ENCODE measurements at regions not wholly inside any gene's neighbourhood (a gene's known extent, or its start where the extent isn't known, plus 50 kb on each side); places are given as distances from the start of the nearest gene placed in this dataset.

- no peak for DNase-seq
These were observed 431.4 kb downstream of the FGF9 start for GRCh38 chr13:22102271-22102670.

DNA sequence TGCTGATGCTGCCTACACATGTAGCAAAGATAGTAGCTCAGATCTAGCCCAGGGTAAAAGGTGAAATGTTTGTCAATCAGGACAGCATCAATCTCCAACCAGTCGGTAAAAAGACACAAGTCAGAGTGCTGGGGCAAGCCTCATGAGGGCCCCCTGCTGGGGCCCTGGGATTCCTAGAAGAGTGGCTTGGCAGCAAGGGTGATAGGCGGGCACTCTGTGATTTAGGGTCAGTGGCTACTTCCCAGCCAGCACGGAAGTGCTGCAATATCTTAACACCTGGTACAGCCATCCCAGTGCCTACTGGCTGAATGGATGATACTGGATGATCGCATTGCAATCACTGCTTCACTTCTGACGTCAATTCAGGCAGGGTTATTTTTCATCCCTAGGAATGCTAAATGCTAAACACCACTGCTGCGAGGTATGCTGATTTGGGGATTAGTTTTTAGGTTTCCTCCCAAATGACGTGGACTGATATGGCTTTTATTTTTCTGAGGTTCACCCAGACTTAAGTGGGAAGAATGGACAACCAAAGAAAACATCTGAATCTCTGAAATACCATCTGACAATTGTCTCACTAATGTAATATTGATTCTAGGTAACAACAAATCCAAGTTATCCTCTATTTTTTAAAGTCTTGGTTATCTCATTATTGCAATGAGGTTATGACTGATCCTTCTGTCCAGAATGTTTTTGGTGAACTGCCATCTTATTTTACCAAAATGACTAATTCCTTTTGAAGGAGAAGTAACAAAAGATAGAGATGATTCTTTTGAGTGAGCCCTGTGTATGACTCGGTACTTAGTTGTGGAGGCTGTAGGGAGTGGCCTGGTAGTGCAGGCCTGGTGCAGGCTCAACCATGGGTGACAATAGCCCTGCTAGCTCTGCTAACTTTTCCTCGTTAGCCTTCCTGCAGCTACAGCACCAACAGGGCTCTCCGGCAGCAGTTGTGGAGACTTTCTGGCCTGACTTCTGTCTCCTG lies 432.5 kb downstream of the FGF9 start:
- DNase-seq: no peak

DNA sequence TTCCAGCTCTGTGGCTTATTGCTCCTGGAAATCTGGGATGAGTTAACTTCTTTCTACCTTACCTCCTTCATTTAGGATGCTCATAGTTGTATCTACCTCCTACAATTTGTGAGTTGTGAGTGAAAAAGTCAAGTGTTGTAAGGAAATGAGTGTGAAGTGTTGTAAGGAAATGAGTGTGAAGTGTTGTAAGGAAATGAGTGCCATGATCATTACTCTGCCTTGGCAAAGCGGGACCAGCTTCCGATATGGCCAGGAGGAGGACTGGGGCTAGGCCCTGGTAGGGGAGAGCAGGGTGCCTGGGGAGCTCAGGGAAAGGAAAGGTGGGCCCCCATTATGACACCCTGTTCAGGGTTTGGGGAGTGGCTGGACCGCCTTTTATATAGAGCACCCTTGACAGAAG lies 435.2 kb downstream of the FGF9 start:
- no peak for DNase-seq

DNA sequence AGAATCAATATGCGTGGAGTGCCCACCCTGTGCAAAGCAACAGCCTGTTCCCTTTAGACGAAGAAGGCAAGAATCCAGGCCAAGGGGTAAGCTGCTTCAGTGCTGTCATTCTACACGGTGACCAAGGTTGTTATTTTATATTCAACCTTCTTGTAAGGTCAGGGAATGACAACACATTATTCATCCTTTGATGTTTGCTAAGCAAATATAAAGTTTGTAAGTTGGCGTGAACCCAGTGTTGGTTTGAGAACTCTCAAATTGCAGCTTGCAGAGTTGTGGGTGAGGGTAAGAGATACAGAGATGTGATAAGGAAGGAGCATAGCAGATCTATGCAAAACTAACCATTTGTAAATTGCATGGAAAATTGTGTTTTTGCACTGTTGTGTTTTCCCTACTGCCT lies 436.7 kb downstream of the FGF9 start:
- no peak for DNase-seq

DNA sequence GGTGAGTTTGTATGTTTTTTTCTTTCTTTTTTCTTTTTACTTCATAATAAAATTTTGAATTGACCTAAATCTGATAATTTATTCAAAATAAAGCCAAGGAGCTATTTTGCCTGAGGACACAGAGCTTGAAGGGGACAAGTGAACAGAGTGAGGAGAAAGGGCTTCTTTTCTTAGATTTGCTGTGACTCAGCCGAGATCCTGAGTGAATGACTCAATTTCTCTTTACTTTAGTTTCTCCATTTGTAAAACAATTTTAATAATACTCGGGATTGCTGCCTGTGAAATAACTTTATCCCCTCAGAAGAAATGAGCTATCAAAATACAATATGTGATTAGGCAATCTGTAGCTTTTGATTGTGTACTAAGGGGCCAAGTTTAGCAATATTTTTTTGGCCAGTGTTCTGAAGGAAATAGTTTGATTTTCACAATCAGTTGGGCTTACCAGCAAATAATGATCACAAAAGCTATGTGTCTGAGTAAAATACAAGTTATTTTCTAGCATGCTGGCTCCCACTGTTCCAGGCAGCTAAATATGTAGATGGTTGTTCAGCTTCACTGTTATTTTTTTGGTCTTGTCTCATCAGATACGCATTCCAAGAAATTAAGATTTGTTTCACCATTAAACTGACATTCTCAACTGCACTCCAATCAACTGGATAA lies 437.5 kb downstream of the FGF9 start:
- DNase-seq: no peak

DNA sequence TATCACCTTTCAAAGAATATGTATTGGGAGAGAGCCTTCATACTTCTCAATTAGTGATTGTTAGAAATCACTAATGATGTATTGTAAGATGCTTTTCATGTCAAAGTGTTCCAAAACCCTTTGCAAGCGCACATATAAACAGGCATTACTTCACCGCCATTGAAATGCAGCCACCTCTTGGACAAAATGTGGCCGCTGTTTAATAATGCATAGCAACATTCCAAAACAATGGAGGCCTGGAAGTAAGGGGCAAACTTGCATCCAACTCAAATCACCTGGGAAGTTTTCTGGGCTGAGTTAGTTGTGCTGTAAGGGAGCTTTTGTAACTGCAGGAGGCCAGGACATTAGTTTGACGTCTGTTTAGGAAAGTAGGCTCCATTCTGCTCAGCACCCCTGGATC lies 438.1 kb downstream of the FGF9 start:
- no peak for DNase-seq

DNA sequence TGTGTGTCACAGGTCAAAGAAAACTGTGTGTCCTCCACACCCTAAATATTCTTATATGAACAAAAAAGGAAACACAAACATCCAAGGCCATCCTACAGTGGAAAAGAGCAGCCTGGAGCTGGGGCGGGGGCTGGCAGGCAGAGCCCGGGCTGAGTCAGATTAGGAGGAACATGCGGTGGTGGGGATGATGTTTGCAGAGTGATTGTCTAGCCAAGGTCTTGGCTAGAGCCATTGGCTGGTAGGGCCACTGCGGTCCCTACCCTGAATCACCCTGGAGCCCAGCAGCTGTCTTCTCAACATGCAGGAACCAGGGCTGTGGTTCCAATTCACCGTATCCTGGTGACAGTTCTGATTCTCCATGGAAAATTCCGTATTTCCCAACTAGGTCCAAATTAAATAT lies 439.5 kb downstream of the FGF9 start:
- no peak for DNase-seq

DNA sequence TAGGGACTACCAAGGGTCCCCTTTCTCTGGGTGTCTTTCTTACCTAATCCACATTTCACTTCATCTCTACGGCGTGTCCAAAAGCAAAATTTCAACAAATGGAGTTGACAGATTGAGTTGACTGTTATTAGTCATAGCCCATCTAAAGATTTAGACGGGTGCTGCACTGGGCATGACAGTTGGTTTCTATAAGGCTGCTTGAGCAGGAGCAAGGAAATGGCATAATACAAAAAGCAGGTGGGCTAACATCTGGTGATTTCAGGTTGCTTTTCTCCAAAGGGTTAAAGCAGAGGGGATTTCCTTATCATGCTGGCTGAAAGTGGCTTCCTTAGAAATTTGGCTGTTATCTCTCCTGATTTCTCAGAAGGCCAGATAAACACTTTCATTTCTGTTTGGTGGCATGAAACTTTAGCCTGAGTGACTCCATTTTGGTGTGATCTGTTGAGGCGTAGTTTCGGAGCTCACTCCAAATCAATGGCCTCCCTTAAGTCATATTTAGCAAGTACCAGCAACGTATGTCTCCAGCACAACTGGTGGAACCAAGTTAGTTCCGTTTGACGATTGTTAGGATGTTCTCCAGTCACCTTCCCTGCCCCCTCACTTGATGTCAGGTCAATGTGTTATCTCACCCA lies 440.4 kb downstream of the FGF9 start:
- DNase-seq: no peak

GRCh38 chr13:22111961-22112360 lies 441.1 kb downstream of the FGF9 start:
- DNase-seq: no peak

- no peak for DNase-seq
These were observed 442.3 kb downstream of the FGF9 start for GRCh38 chr13:22112956-22113745.

GRCh38 chr13:22114630-22115311 lies 443.9 kb downstream of the FGF9 start:
- DNase-seq: peak; percentile 6

DNA sequence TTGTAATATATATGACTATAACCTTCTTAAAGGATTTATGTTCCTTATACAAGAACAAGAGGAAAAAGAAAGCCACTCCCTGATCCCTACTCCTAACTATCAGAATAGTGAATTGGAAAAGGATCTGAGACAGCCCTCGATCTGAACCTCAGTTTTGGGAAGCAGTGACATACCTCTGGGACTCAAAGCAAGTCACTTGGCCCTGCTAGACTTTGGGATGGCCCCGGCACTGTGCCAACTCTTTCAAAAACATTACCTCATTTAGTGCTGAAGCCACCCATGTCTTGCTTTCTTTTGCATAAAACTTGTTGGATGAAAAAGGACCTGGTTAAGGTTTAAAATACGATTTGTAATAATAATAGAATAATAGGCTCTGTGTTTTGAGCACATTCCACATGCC lies 447.3 kb downstream of the FGF9 start:
- DNase-seq: no peak

DNA sequence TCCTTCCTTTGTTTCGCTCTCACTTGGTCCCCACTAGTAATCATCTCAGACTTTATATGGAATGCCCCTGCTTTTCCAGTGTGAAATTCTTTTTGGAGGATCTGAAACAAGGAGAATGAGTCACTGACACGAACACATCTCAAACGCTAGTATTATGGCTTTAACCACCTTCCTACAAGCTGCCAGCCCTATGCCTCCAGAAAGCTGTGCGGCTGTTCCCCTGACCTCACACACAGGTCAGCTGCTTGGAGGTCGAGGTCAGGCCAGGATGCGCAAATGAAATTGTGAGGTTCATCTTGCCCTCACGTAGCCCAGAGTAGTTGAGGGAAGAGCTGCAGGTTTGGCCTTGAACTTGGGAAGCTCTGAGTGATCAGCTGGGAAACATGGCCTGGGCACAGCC lies 449.8 kb downstream of the FGF9 start:
- no peak for DNase-seq

GRCh38 chr13:22121146-22121739 lies 450.4 kb downstream of the FGF9 start:
- no peak for DNase-seq

- DNase-seq: no peak
These were observed 455.7 kb downstream of the FGF9 start for GRCh38 chr13:22126433-22127021.

GRCh38 chr13:22127277-22128164 lies 456.6 kb downstream of the FGF9 start:
- no peak for DNase-seq

- no peak for DNase-seq
These were observed 457.9 kb downstream of the FGF9 start for GRCh38 chr13:22128441-22129408.

DNA sequence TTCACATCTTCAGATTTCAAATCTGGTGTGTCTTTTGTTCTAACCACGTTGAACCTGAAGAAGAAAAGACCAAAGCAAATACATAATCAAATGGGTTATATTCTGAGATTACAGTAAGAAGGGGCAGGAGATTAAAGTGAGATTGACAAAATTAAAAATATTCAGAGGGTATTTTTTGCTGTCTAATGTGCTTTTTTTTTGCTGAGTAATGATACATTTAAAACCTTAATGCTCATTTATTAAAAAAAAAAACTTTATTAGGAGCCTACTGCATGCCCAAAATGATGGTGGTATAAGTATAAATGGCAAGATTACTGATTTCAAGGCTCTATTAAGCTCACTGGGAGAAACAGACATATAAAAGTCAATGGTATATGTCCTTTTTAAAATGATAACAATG lies 459.4 kb downstream of the FGF9 start:
- DNase-seq: no peak

GRCh38 chr13:22134261-22134660 lies 463.4 kb downstream of the FGF9 start:
- no peak for DNase-seq
